ENCODE measurements at regions not wholly inside any gene's neighbourhood (a gene's known extent, or its start where the extent isn't known, plus 50 kb on each side); places are given as distances from the start of the nearest gene placed in this dataset.

GRCh38 chr16:54672500-54672899 is 258.2 kb upstream of the IRX5 start:
- DNase-seq (ENCODE audit: low read depth, low spot score) = no peak
- TF ChIP-seq CTCF (IDR thresholded peaks at IDR 0.05; ENCODE audit: insufficient read depth, low read length, missing control alignments) = no peak
- no peak overlapping the region for H3K4me3 ChIP-seq (ENCODE audit: low read depth, low read length)
- CTCF ChIA-PET = no interaction called here
- POLR2A ChIA-PET = no interaction called here

- POLR2A ChIA-PET = no interaction called here
- CTCF ChIA-PET = no interaction called here
- no peak for DNase-seq (ENCODE audit: low read depth, low spot score)
- TF ChIP-seq CTCF (IDR thresholded peaks at IDR 0.05; ENCODE audit: insufficient read depth, low read length, missing control alignments) = no peak
- no peak overlapping the region for H3K4me3 ChIP-seq (ENCODE audit: low read depth, low read length)
Observed at GRCh38 chr16:54657709-54658102, 273.0 kb upstream of the IRX5 start.

- ChIA-PET CTCF (no interaction called here), POLR2A (no interaction called here)
- DNase-seq (ENCODE audit: low read depth, low spot score) = no peak
- H3K4me3 ChIP-seq (ENCODE audit: low read depth, low read length) = no peak overlapping the region
- TF ChIP-seq CTCF (IDR thresholded peaks at IDR 0.05; ENCODE audit: insufficient read depth, low read length, missing control alignments) = no peak
Observed at GRCh38 chr16:54657058-54657708, 273.5 kb upstream of the IRX5 start.

- TF ChIP-seq CTCF (IDR thresholded peaks at IDR 0.05; ENCODE audit: insufficient read depth, low read length, missing control alignments) = no peak
- no peak for DNase-seq (ENCODE audit: low read depth, low spot score)
- POLR2A ChIA-PET = no interaction called here
- no peak overlapping the region for H3K4me3 ChIP-seq (ENCODE audit: low read depth, low read length)
- CTCF ChIA-PET = no interaction called here
Observed at GRCh38 chr16:54655121-54655590, 275.5 kb upstream of the IRX5 start.

- H3K4me3 ChIP-seq (ENCODE audit: low read depth, low read length) = no peak overlapping the region
- TF ChIP-seq CTCF (IDR thresholded peaks at IDR 0.05; ENCODE audit: insufficient read depth, low read length, missing control alignments) = no peak
- ChIA-PET CTCF (no interaction called here), POLR2A (no interaction called here)
- DNase-seq (ENCODE audit: low read depth, low spot score) = no peak
Observed at GRCh38 chr16:54654429-54654828, 276.2 kb upstream of the IRX5 start.

- ChIA-PET POLR2A (no interaction called here), CTCF (no interaction called here)
- H3K4me3 ChIP-seq (ENCODE audit: low read depth, low read length) = no peak overlapping the region
- TF ChIP-seq CTCF (IDR thresholded peaks at IDR 0.05; ENCODE audit: insufficient read depth, low read length, missing control alignments) = no peak
- DNase-seq (ENCODE audit: low read depth, low spot score) = no peak
Observed at GRCh38 chr16:54652201-54652770, 278.4 kb upstream of the IRX5 start.
